Neural progenitor cell (in vitro differentiated cells): ENCODE measurements at regions not wholly inside any gene's neighbourhood (a gene's known extent, or its start where the extent isn't known, plus 50 kb on each side); places are given as distances from the start of the nearest gene placed in this dataset.

Experiments
- EZH2 ChIP-seq: fragments of 200-600 bp; sonication (generic); IDR thresholded peaks from 2 replicates; pipeline ENCODE4 v1.6.1; 2017; ENCODE audit warnings: antibody characterized with exemption, mild to moderate bottlenecking, moderate library complexity
- EZH2phosphoT487 ChIP-seq: fragments of 200-600 bp; sonication (generic); IDR thresholded peaks from 2 replicates; pipeline ENCODE4 v1.6.1; 2017; ENCODE audit warnings: antibody characterized with exemption
- TF ChIP-seq, protein P1 (sequence below): fragments of 200-600 bp; sonication (generic); IDR thresholded peaks from 2 replicates; pipeline ENCODE4 v1.5.1; 2017; ENCODE audit warnings: antibody characterized with exemption, mild to moderate bottlenecking

- TF ChIP-seq, protein P1, sequence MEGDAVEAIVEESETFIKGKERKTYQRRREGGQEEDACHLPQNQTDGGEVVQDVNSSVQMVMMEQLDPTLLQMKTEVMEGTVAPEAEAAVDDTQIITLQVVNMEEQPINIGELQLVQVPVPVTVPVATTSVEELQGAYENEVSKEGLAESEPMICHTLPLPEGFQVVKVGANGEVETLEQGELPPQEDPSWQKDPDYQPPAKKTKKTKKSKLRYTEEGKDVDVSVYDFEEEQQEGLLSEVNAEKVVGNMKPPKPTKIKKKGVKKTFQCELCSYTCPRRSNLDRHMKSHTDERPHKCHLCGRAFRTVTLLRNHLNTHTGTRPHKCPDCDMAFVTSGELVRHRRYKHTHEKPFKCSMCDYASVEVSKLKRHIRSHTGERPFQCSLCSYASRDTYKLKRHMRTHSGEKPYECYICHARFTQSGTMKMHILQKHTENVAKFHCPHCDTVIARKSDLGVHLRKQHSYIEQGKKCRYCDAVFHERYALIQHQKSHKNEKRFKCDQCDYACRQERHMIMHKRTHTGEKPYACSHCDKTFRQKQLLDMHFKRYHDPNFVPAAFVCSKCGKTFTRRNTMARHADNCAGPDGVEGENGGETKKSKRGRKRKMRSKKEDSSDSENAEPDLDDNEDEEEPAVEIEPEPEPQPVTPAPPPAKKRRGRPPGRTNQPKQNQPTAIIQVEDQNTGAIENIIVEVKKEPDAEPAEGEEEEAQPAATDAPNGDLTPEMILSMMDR, result no peak
- TF ChIP-seq EZH2, result no peak
- TF ChIP-seq EZH2phosphoT487, result no peak
Observed at GRCh38 chr5:124227914-124228313, 518.5 kb downstream of the ZNF608 start.
